Head of caudate nucleus (tissue), 42 donors: ENCODE measurements at regions not wholly inside any gene's neighbourhood (a gene's known extent, or its start where the extent isn't known, plus 50 kb on each side); places are given as distances from the start of the nearest gene placed in this dataset.

Source experiments
- DNase-seq, 42 donors: peaks; one replicate each; pipeline versions ENCODE4 v3.0.0 to v3.0.0-alpha.2; 2020 to 2021; ENCODE audit warnings: mixed read lengths in 7 of 42
- intact Hi-C: fragments of 100-400 bp; cut with DNase I; formaldehyde crosslinking; loops from one replicate; pipeline ENCODE4 v1.15.0; 2022

- no peak for DNase-seq
- intact Hi-C loops: no loop called here
Measured at GRCh38 chr11:98965358-98965757, 55.4 kb upstream of the CNTN5 start.

- no peak for DNase-seq
- intact Hi-C loops: no loop called here
Measured at GRCh38 chr11:98965775-98966174, 55.0 kb upstream of the CNTN5 start.

GRCh38 chr11:98967005-98967404 is 53.7 kb upstream of the CNTN5 start:
- DNase-seq: no peak
- intact Hi-C loops: no loop called here
